HK-2 (cell line): ENCODE measurements at regions not wholly inside any gene's neighbourhood (a gene's known extent, or its start where the extent isn't known, plus 50 kb on each side); places are given as distances from the start of the nearest gene placed in this dataset.
"Not testable (repeated sequence)": the region's sequence is repeated elsewhere in the genome, so short reads cannot be mapped to it uniquely, and the experiment has no call there.

Experiments used
- DNase-seq: peaks from one replicate; pipeline ENCODE4 v3.0.0-alpha.2; 2018; ENCODE audit not compliant: unreplicated experiment

DNA sequence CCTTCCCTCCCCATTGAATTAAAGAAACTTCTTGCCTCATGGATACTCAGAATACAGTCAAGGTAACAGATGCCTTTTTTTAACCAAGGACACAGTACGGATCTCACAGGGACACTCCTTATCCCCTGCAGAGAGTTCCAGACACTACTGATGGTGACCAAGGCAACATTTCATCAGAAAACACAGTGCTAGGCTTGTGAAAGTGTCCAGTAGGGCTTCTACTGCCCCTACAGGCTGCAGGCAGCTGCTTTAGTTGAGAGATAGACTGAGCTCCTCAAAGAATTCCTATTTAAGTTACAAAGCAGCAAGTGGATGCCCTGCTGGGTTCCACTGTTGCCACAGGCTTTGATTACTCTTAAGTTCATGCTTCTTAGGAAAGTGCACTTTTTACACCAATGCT, 2137.8 kb upstream of the DEFB115 start:
- not testable (repeated sequence) for DNase-seq

DNA sequence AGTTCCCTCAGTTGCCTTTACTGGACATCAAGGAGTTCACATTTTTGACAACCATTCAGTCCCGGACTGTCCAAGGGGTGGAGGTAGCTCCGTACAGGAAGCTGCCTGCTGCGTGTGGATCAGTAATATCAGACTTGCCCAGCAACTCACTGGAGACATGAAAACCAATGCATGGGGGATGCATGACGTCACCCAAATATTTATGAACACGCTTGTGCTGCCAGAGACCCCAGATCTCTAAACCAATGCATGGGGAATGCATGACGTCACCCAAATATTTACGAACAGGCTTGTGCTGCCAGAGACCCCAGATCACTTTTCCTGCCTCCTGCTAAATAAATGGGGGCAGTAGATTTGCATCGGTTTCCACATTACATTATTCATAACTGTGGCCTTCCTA, 2137.4 kb upstream of the DEFB115 start:
- DNase-seq = not testable (repeated sequence)

- not testable (repeated sequence) for DNase-seq
Observed at GRCh38 chr20:29120575-29120974, 2136.9 kb upstream of the DEFB115 start.

- DNase-seq = not testable (repeated sequence)
Observed at GRCh38 chr20:29122784-29123183, 2134.7 kb upstream of the DEFB115 start.

- DNase-seq = no peak
Observed at GRCh38 chr20:29123861-29124260, 2133.6 kb upstream of the DEFB115 start.
